ENCODE measurements at regions not wholly inside any gene's neighbourhood (a gene's known extent, or its start where the extent isn't known, plus 50 kb on each side); places are given as distances from the start of the nearest gene placed in this dataset.

GRCh38 chr1:81463936-81464837, 336.5 kb upstream of the ADGRL2 start:
- WGBS, 2 donors: 68 to 88% methylated on average over 8 of the region's 8 CpGs
- Histone ChIP-seq H3K4me3 (no peak overlapping the region), H3K27me3 (no peaks in the 10 kb centered on the region), H3K4me1 (no peaks in the 10 kb centered on the region), H3K36me3 (no peaks in the 10 kb centered on the region), H3K9me3 (no peaks in the 10 kb centered on the region), H3K27ac (no peak overlapping the region)
- no peak for DNase-seq
- intact Hi-C loops (cut with DNase I): no loop called here
- TF ChIP-seq EP300 (IDR thresholded peaks at IDR 0.05) (no peak), POLR2AphosphoS5 (IDR thresholded peaks at IDR 0.05) (no peak), CTCF (IDR thresholded peaks at IDR 0.05) (no peak), POLR2A (IDR thresholded peaks at IDR 0.05) (no peak)

- Histone ChIP-seq H3K4me1 (no peaks in the 10 kb centered on the region), H3K27me3 (no peaks in the 10 kb centered on the region), H3K4me3 (no peak overlapping the region), H3K36me3 (no peaks in the 10 kb centered on the region), H3K27ac (no peak overlapping the region), H3K9me3 (no peaks in the 10 kb centered on the region)
- intact Hi-C loops (cut with DNase I): no loop called here
- TF ChIP-seq CTCF (IDR thresholded peaks at IDR 0.05): no peak
- no peak for TF ChIP-seq POLR2A (IDR thresholded peaks at IDR 0.05)
- TF ChIP-seq POLR2AphosphoS5 (IDR thresholded peaks at IDR 0.05): no peak
- no peak for TF ChIP-seq EP300 (IDR thresholded peaks at IDR 0.05)
- no peak for DNase-seq
Measured at GRCh38 chr1:81459043-81459442, 341.7 kb upstream of the ADGRL2 start.

- no peak for DNase-seq
- Histone ChIP-seq H3K4me3 (no peak overlapping the region), H3K27ac (no peak overlapping the region), H3K4me1 (no peaks in the 10 kb centered on the region), H3K27me3 (no peaks in the 10 kb centered on the region), H3K36me3 (no peaks in the 10 kb centered on the region), H3K9me3 (no peaks in the 10 kb centered on the region)
- 70 to 98% methylated on average over 4 of the region's 4 CpGs for WGBS, 2 donors
- TF ChIP-seq POLR2A (IDR thresholded peaks at IDR 0.05): no peak
- no peak for TF ChIP-seq CTCF (IDR thresholded peaks at IDR 0.05)
- TF ChIP-seq EP300 (IDR thresholded peaks at IDR 0.05): no peak
- no peak for TF ChIP-seq POLR2AphosphoS5 (IDR thresholded peaks at IDR 0.05)
- intact Hi-C loops (cut with DNase I): no loop called here
Measured at GRCh38 chr1:81458186-81458585, 342.5 kb upstream of the ADGRL2 start.

- WGBS, 2 donors: 87 to 89% methylated on average over 4 of the region's 4 CpGs
Measured at GRCh38 chr1:81455481-81455880, 345.3 kb upstream of the ADGRL2 start.

More at GRCh38 chr1:81455481-81455880, 345.3 kb upstream of the ADGRL2 start:
- no peak for TF ChIP-seq POLR2AphosphoS5 (IDR thresholded peaks at IDR 0.05)
- no peak for TF ChIP-seq CTCF (IDR thresholded peaks at IDR 0.05)
- TF ChIP-seq POLR2A (IDR thresholded peaks at IDR 0.05): no peak
- no peak for TF ChIP-seq EP300 (IDR thresholded peaks at IDR 0.05)
- H3K36me3 ChIP-seq: no peaks in the 10 kb centered on the region
- no peak overlapping the region for H3K4me3 ChIP-seq
- H3K9me3 ChIP-seq: no peaks in the 10 kb centered on the region
- intact Hi-C loops (cut with DNase I): no loop called here
- H3K27me3 ChIP-seq: no peaks in the 10 kb centered on the region
- no peak overlapping the region for H3K27ac ChIP-seq
- DNase-seq: no peak
- H3K4me1 ChIP-seq: no peaks in the 10 kb centered on the region

Data from sigmoid colon (tissue), 6 donors.